ENCODE measurements at regions not wholly inside any gene's neighbourhood (a gene's known extent, or its start where the extent isn't known, plus 50 kb on each side); places are given as distances from the start of the nearest gene placed in this dataset.

DNA sequence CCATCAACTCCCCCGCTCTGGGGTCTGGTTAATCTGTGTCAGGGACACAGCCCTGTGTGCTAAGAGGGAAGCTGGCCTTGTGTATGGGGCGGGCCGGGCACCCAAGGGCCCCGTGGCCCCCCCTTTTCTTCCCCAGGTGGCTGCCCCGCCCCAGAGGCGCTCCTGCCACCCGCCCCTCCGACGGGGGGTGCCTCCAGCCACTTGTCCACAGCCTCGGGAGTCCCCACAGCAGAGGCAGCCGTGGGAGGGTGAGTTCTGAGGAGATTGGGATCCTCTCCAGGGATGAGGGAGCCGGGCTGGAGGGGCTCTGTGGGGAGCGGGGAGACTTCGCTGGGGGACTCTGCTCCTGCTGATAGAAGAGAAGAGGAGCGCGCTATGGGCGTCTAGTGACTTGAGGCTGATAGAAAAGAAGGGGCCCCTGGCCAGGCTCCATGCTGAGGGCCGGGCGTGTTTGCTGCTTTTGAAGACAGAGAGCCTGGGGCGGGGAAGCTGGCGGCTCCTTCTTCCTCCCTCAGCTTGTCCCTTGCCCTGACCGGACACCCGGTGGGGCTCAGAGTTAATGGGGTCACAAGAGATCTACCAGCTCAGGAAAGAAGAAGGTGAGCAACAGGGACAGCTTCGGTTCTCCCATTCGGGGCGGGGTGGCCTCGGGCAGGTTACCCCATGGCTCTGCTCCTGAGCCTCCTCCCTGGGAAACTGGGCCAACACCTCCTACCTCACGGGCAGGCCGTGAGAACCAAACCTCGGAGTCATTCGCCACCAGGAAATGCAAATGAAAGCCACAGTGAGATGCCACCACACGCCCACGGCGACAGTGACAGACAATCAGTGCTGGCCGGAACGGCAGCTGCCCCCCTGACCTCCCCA, 89.4 kb upstream of the TAF1B start:
- DNase-seq: peak; percentile 38 to 57
- H3K36me3 ChIP-seq (ENCODE audit: control insufficient read depth in 3 of 3, insufficient read depth in 2 of 3, low read depth in 1 of 3, low read length in 3 of 3): no peaks in the 10 kb centered on the region
- peaks cover 0 to 9% (median 0%) of the 10 kb centered on the region in 3 donors for H3K27me3 ChIP-seq (ENCODE audit: control insufficient read depth in 3 of 3, insufficient read depth in 3 of 3, low read length in 3 of 3)
- FAIRE-seq: no peak
- peak overlapping the region in 1 of 3 donors; percentile 62 for H3K27ac ChIP-seq (ENCODE audit: low read depth in 1 of 3, low read length in 2 of 3)
- peak overlapping the region in 1 of 3 donors; percentile 18 for H3K4me3 ChIP-seq (ENCODE audit: low read depth in 1 of 3, low read length in 3 of 3)
- peaks cover 2 to 34% (median 10%) of the 10 kb centered on the region in 3 donors for H3K4me1 ChIP-seq (ENCODE audit: control insufficient read depth in 3 of 3, insufficient read depth in 2 of 3, low read depth in 1 of 3, low read length in 2 of 3)
- no peaks in the 10 kb centered on the region for H3K9me3 ChIP-seq (ENCODE audit: control insufficient read depth in 2 of 2, insufficient read depth in 1 of 2, low read depth in 1 of 2, low read length in 1 of 2)
- 12 to 43% (median 28%) methylated on average over 24 to 36 of the region's 36 CpGs for WGBS, 3 donors

- Histone ChIP-seq H3K4me1 (ENCODE audit: control insufficient read depth in 3 of 3, insufficient read depth in 2 of 3, low read depth in 1 of 3, low read length in 2 of 3) (peaks cover 2 to 32% (median 10%) of the 10 kb centered on the region in 3 donors), H3K36me3 (ENCODE audit: control insufficient read depth in 3 of 3, insufficient read depth in 2 of 3, low read depth in 1 of 3, low read length in 3 of 3) (no peaks in the 10 kb centered on the region), H3K9me3 (ENCODE audit: control insufficient read depth in 2 of 2, insufficient read depth in 1 of 2, low read depth in 1 of 2, low read length in 1 of 2) (no peaks in the 10 kb centered on the region), H3K27ac (ENCODE audit: low read depth in 1 of 3, low read length in 2 of 3) (no peak overlapping the region), H3K4me3 (ENCODE audit: low read depth in 1 of 3, low read length in 3 of 3) (no peak overlapping the region), H3K27me3 (ENCODE audit: control insufficient read depth in 3 of 3, insufficient read depth in 3 of 3, low read length in 3 of 3) (peaks cover 0 to 12% (median 0%) of the 10 kb centered on the region in 3 donors)
- DNase-seq (no peak), FAIRE-seq (no peak)
- 64 to 71% (median 66%) methylated on average over 6 of the region's 6 CpGs for WGBS, 3 donors
Observed at GRCh38 chr2:9754532-9754887, 88.8 kb upstream of the TAF1B start.

- peaks cover 0 to 12% (median 0%) of the 10 kb centered on the region in 3 donors for H3K27me3 ChIP-seq (ENCODE audit: control insufficient read depth in 3 of 3, insufficient read depth in 3 of 3, low read length in 3 of 3)
- no peak overlapping the region for H3K27ac ChIP-seq (ENCODE audit: low read depth in 1 of 3, low read length in 2 of 3)
- no peak for DNase-seq
- no peaks in the 10 kb centered on the region for H3K36me3 ChIP-seq (ENCODE audit: control insufficient read depth in 3 of 3, insufficient read depth in 2 of 3, low read depth in 1 of 3, low read length in 3 of 3)
- H3K9me3 ChIP-seq (ENCODE audit: control insufficient read depth in 2 of 2, insufficient read depth in 1 of 2, low read depth in 1 of 2, low read length in 1 of 2): no peaks in the 10 kb centered on the region
- 87 to 91% (median 88%) methylated on average over 11 of the region's 11 CpGs for WGBS, 3 donors
- H3K4me3 ChIP-seq (ENCODE audit: low read depth in 1 of 3, low read length in 3 of 3): no peak overlapping the region
- peaks cover 2 to 32% (median 10%) of the 10 kb centered on the region in 3 donors for H3K4me1 ChIP-seq (ENCODE audit: control insufficient read depth in 3 of 3, insufficient read depth in 2 of 3, low read depth in 1 of 3, low read length in 2 of 3)
- FAIRE-seq: no peak
Observed at GRCh38 chr2:9755008-9755407, 88.3 kb upstream of the TAF1B start.

- Histone ChIP-seq H3K36me3 (ENCODE audit: control insufficient read depth in 3 of 3, insufficient read depth in 2 of 3, low read depth in 1 of 3, low read length in 3 of 3) (no peaks in the 10 kb centered on the region), H3K9me3 (ENCODE audit: control insufficient read depth in 2 of 2, insufficient read depth in 1 of 2, low read depth in 1 of 2, low read length in 1 of 2) (no peaks in the 10 kb centered on the region), H3K27me3 (ENCODE audit: control insufficient read depth in 3 of 3, insufficient read depth in 3 of 3, low read length in 3 of 3) (peaks cover 0 to 12% (median 0%) of the 10 kb centered on the region in 3 donors), H3K4me3 (ENCODE audit: low read depth in 1 of 3, low read length in 3 of 3) (no peak overlapping the region), H3K27ac (ENCODE audit: low read depth in 1 of 3, low read length in 2 of 3) (no peak overlapping the region), H3K4me1 (ENCODE audit: control insufficient read depth in 3 of 3, insufficient read depth in 2 of 3, low read depth in 1 of 3, low read length in 2 of 3) (peaks cover 2 to 32% (median 10%) of the 10 kb centered on the region in 3 donors)
- DNase-seq (no peak), FAIRE-seq (no peak)
- 95 to 96% (median 95%) methylated on average over 12 of the region's 12 CpGs for WGBS, 3 donors
Observed at GRCh38 chr2:9755638-9756037, 87.6 kb upstream of the TAF1B start.

GRCh38 chr2:9756692-9757250, 86.5 kb upstream of the TAF1B start:
- no peak overlapping the region for H3K27ac ChIP-seq (ENCODE audit: low read depth in 1 of 3, low read length in 2 of 3)
- no peak for DNase-seq
- no peaks in the 10 kb centered on the region for H3K9me3 ChIP-seq (ENCODE audit: control insufficient read depth in 2 of 2, insufficient read depth in 1 of 2, low read depth in 1 of 2, low read length in 1 of 2)
- no peak for FAIRE-seq
- peaks cover 0 to 12% (median 0%) of the 10 kb centered on the region in 3 donors for H3K27me3 ChIP-seq (ENCODE audit: control insufficient read depth in 3 of 3, insufficient read depth in 3 of 3, low read length in 3 of 3)
- 80 to 88% (median 83%) methylated on average over 11 of the region's 11 CpGs for WGBS, 3 donors
- no peak overlapping the region for H3K4me3 ChIP-seq (ENCODE audit: low read depth in 1 of 3, low read length in 3 of 3)
- peaks cover 2 to 32% (median 10%) of the 10 kb centered on the region in 3 donors for H3K4me1 ChIP-seq (ENCODE audit: control insufficient read depth in 3 of 3, insufficient read depth in 2 of 3, low read depth in 1 of 3, low read length in 2 of 3)
- no peaks in the 10 kb centered on the region for H3K36me3 ChIP-seq (ENCODE audit: control insufficient read depth in 3 of 3, insufficient read depth in 2 of 3, low read depth in 1 of 3, low read length in 3 of 3)

DNA sequence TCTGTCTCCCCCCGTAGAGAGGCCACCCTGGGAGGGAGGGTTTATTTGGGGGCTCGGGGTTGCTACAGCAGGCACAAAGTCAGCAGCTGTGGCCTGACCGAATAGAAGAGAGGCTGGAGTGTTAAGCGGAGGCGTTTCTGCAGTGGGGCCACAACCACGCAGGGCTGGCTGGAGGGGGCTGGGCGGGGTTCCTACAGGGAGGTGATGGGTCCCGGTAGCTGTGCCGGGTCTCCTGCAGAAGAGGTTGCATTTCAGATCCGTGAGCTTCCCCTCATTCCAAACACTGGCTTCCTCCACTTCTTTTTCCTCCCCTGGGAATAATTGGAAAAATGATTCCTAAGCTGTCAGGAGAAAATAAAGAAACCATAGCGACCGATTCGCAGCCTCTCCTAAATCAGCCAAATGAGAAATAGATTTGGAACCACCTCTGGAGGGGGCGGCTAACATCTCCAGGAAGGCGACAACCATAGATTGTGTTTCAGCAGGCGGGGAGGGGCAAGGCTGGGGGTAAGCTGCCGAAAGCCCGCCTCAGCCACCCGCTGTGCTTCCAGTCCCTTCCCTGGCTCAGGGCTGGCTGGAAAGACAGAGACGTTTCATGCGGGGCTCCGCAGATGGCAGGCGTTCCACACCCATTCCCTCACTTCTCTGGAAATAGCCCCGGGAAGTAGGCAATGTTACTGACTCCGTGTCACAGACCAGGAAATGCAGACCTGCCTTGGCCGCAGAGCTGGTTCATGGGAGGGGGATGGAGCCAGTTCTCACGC, 85.6 kb upstream of the TAF1B start:
- no peak overlapping the region for H3K4me3 ChIP-seq (ENCODE audit: low read depth in 1 of 3, low read length in 3 of 3)
- FAIRE-seq (no peak), DNase-seq (peak in 1 of 2 donors; percentile 46)
- WGBS, 3 donors: 29 to 46% (median 37%) methylated on average over 27 of the region's 27 CpGs
- peaks cover 2 to 30% (median 10%) of the 10 kb centered on the region in 3 donors for H3K4me1 ChIP-seq (ENCODE audit: control insufficient read depth in 3 of 3, insufficient read depth in 2 of 3, low read depth in 1 of 3, low read length in 2 of 3)
- H3K27me3 ChIP-seq (ENCODE audit: control insufficient read depth in 3 of 3, insufficient read depth in 3 of 3, low read length in 3 of 3): peaks cover 0 to 12% (median 0%) of the 10 kb centered on the region in 3 donors
- no peak overlapping the region for H3K27ac ChIP-seq (ENCODE audit: low read depth in 1 of 3, low read length in 2 of 3)
- H3K36me3 ChIP-seq (ENCODE audit: control insufficient read depth in 3 of 3, insufficient read depth in 2 of 3, low read depth in 1 of 3, low read length in 3 of 3): no peaks in the 10 kb centered on the region
- H3K9me3 ChIP-seq (ENCODE audit: control insufficient read depth in 2 of 2, insufficient read depth in 1 of 2, low read depth in 1 of 2, low read length in 1 of 2): no peaks in the 10 kb centered on the region

DNA sequence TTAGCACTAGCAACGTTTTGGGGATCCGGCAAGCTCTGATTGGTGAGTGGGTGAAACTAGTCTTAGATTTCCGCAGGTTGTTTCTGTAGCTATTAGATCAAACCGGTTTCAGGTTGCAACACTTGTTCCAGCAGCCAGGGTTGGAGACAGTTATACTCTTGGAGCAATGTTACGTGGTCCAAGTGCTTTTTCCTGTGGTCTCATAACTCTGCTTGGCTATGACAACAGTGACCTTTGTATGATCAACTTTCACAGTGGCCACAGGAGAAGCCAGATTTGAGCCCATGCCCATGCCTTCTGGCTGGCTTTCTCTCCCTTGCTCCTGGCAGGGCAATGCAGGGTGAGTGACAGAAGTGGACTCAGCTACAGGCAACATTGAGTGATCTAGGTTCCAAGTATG, 84.5 kb upstream of the TAF1B start:
- Histone ChIP-seq H3K36me3 (ENCODE audit: control insufficient read depth in 3 of 3, insufficient read depth in 2 of 3, low read depth in 1 of 3, low read length in 3 of 3) (no peaks in the 10 kb centered on the region), H3K27ac (ENCODE audit: low read depth in 1 of 3, low read length in 2 of 3) (no peak overlapping the region), H3K4me3 (ENCODE audit: low read depth in 1 of 3, low read length in 3 of 3) (no peak overlapping the region), H3K9me3 (ENCODE audit: control insufficient read depth in 2 of 2, insufficient read depth in 1 of 2, low read depth in 1 of 2, low read length in 1 of 2) (no peaks in the 10 kb centered on the region), H3K27me3 (ENCODE audit: control insufficient read depth in 3 of 3, insufficient read depth in 3 of 3, low read length in 3 of 3) (peaks cover 0 to 12% (median 0%) of the 10 kb centered on the region in 3 donors), H3K4me1 (ENCODE audit: control insufficient read depth in 3 of 3, insufficient read depth in 2 of 3, low read depth in 1 of 3, low read length in 2 of 3) (peaks cover 2 to 28% (median 5%) of the 10 kb centered on the region in 3 donors)
- WGBS, 3 donors: 77 to 89% (median 85%) methylated on average over 5 of the region's 5 CpGs
- FAIRE-seq (no peak), DNase-seq (no peak)
